ENCODE measurements at regions not wholly inside any gene's neighbourhood (a gene's known extent, or its start where the extent isn't known, plus 50 kb on each side); places are given as distances from the start of the nearest gene placed in this dataset.

- Histone ChIP-seq H3K27ac (ENCODE audit: low read depth in 1 of 3, low read length in 2 of 3) (no peak overlapping the region), H3K4me3 (ENCODE audit: low read depth in 1 of 3, low read length in 3 of 3) (no peak overlapping the region), H3K9me3 (ENCODE audit: control insufficient read depth in 2 of 2, insufficient read depth in 1 of 2, low read depth in 1 of 2, low read length in 1 of 2) (no peaks in the 10 kb centered on the region), H3K27me3 (ENCODE audit: control insufficient read depth in 3 of 3, insufficient read depth in 3 of 3, low read length in 3 of 3) (no peaks in the 10 kb centered on the region), H3K4me1 (ENCODE audit: control insufficient read depth in 3 of 3, insufficient read depth in 2 of 3, low read depth in 1 of 3, low read length in 2 of 3) (no peaks in the 10 kb centered on the region), H3K36me3 (ENCODE audit: control insufficient read depth in 3 of 3, insufficient read depth in 2 of 3, low read depth in 1 of 3, low read length in 3 of 3) (no peaks in the 10 kb centered on the region)
- DNase-seq (no peak), FAIRE-seq (no peak)
- WGBS, 3 donors: 67 to 100% (median 94%) methylated on average over 1 of the region's 1 CpG
These were observed 156.2 kb downstream of the MBL2 start for GRCh38 chr10:52616395-52616764.

- no peak overlapping the region for H3K27ac ChIP-seq (ENCODE audit: low read depth in 1 of 3, low read length in 2 of 3)
- H3K4me3 ChIP-seq (ENCODE audit: low read depth in 1 of 3, low read length in 3 of 3): no peak overlapping the region
- no peaks in the 10 kb centered on the region for H3K4me1 ChIP-seq (ENCODE audit: control insufficient read depth in 3 of 3, insufficient read depth in 2 of 3, low read depth in 1 of 3, low read length in 2 of 3)
- FAIRE-seq (no peak), DNase-seq (no peak)
- H3K27me3 ChIP-seq (ENCODE audit: control insufficient read depth in 3 of 3, insufficient read depth in 3 of 3, low read length in 3 of 3): no peaks in the 10 kb centered on the region
- H3K9me3 ChIP-seq (ENCODE audit: control insufficient read depth in 2 of 2, insufficient read depth in 1 of 2, low read depth in 1 of 2, low read length in 1 of 2): no peaks in the 10 kb centered on the region
- H3K36me3 ChIP-seq (ENCODE audit: control insufficient read depth in 3 of 3, insufficient read depth in 2 of 3, low read depth in 1 of 3, low read length in 3 of 3): no peaks in the 10 kb centered on the region
- WGBS, 3 donors: 68 to 92% (median 73%) methylated on average over 1 of the region's 1 CpG
These were observed 155.2 kb downstream of the MBL2 start for GRCh38 chr10:52617346-52617745.

GRCh38 chr10:52619052-52619451 lies 153.5 kb downstream of the MBL2 start:
- no peak overlapping the region for H3K27ac ChIP-seq (ENCODE audit: low read depth in 1 of 3, low read length in 2 of 3)
- no peaks in the 10 kb centered on the region for H3K9me3 ChIP-seq (ENCODE audit: control insufficient read depth in 2 of 2, insufficient read depth in 1 of 2, low read depth in 1 of 2, low read length in 1 of 2)
- WGBS, 3 donors: 79 to 98% (median 85%) methylated on average over 1 of the region's 1 CpG
- no peaks in the 10 kb centered on the region for H3K27me3 ChIP-seq (ENCODE audit: control insufficient read depth in 3 of 3, insufficient read depth in 3 of 3, low read length in 3 of 3)
- no peaks in the 10 kb centered on the region for H3K4me1 ChIP-seq (ENCODE audit: control insufficient read depth in 3 of 3, insufficient read depth in 2 of 3, low read depth in 1 of 3, low read length in 2 of 3)
- no peaks in the 10 kb centered on the region for H3K36me3 ChIP-seq (ENCODE audit: control insufficient read depth in 3 of 3, insufficient read depth in 2 of 3, low read depth in 1 of 3, low read length in 3 of 3)
- DNase-seq (no peak), FAIRE-seq (no peak)
- H3K4me3 ChIP-seq (ENCODE audit: low read depth in 1 of 3, low read length in 3 of 3): no peak overlapping the region

- DNase-seq (no peak), FAIRE-seq (no peak)
- WGBS, 3 donors: 54 to 66% (median 58%) methylated on average over 2 of the region's 2 CpGs
- no peak overlapping the region for H3K4me3 ChIP-seq (ENCODE audit: low read depth in 1 of 3, low read length in 3 of 3)
- no peaks in the 10 kb centered on the region for H3K9me3 ChIP-seq (ENCODE audit: control insufficient read depth in 2 of 2, insufficient read depth in 1 of 2, low read depth in 1 of 2, low read length in 1 of 2)
- no peaks in the 10 kb centered on the region for H3K4me1 ChIP-seq (ENCODE audit: control insufficient read depth in 3 of 3, insufficient read depth in 2 of 3, low read depth in 1 of 3, low read length in 2 of 3)
- H3K27ac ChIP-seq (ENCODE audit: low read depth in 1 of 3, low read length in 2 of 3): no peak overlapping the region
- no peaks in the 10 kb centered on the region for H3K27me3 ChIP-seq (ENCODE audit: control insufficient read depth in 3 of 3, insufficient read depth in 3 of 3, low read length in 3 of 3)
- H3K36me3 ChIP-seq (ENCODE audit: control insufficient read depth in 3 of 3, insufficient read depth in 2 of 3, low read depth in 1 of 3, low read length in 3 of 3): no peaks in the 10 kb centered on the region
These were observed 150.9 kb downstream of the MBL2 start for GRCh38 chr10:52621635-52622079.

- no peak for FAIRE-seq
- no peaks in the 10 kb centered on the region for H3K36me3 ChIP-seq (ENCODE audit: control insufficient read depth in 3 of 3, insufficient read depth in 2 of 3, low read depth in 1 of 3, low read length in 3 of 3)
- H3K27ac ChIP-seq (ENCODE audit: low read depth in 1 of 3, low read length in 2 of 3): no peak overlapping the region
- 83 to 95% (median 88%) methylated on average over 2 of the region's 2 CpGs for WGBS, 3 donors
- no peaks in the 10 kb centered on the region for H3K9me3 ChIP-seq (ENCODE audit: control insufficient read depth in 2 of 2, insufficient read depth in 1 of 2, low read depth in 1 of 2, low read length in 1 of 2)
- H3K4me3 ChIP-seq (ENCODE audit: low read depth in 1 of 3, low read length in 3 of 3): no peak overlapping the region
- no peaks in the 10 kb centered on the region for H3K4me1 ChIP-seq (ENCODE audit: control insufficient read depth in 3 of 3, insufficient read depth in 2 of 3, low read depth in 1 of 3, low read length in 2 of 3)
- no peak for DNase-seq
- no peaks in the 10 kb centered on the region for H3K27me3 ChIP-seq (ENCODE audit: control insufficient read depth in 3 of 3, insufficient read depth in 3 of 3, low read length in 3 of 3)
These were observed 148.8 kb downstream of the MBL2 start for GRCh38 chr10:52623761-52624160.

GRCh38 chr10:52627279-52627678 lies 145.3 kb downstream of the MBL2 start:
- FAIRE-seq: no peak
- H3K9me3 ChIP-seq (ENCODE audit: control insufficient read depth in 2 of 2, insufficient read depth in 1 of 2, low read depth in 1 of 2, low read length in 1 of 2): no peaks in the 10 kb centered on the region
- no peaks in the 10 kb centered on the region for H3K4me1 ChIP-seq (ENCODE audit: control insufficient read depth in 3 of 3, insufficient read depth in 2 of 3, low read depth in 1 of 3, low read length in 2 of 3)

GRCh38 chr10:52631146-52631545 lies 141.4 kb downstream of the MBL2 start:
- FAIRE-seq (no peak), DNase-seq (no peak)
- Histone ChIP-seq H3K9me3 (ENCODE audit: control insufficient read depth in 2 of 2, insufficient read depth in 1 of 2, low read depth in 1 of 2, low read length in 1 of 2) (no peaks in the 10 kb centered on the region), H3K4me1 (ENCODE audit: control insufficient read depth in 3 of 3, insufficient read depth in 2 of 3, low read depth in 1 of 3, low read length in 2 of 3) (no peaks in the 10 kb centered on the region), H3K36me3 (ENCODE audit: control insufficient read depth in 3 of 3, insufficient read depth in 2 of 3, low read depth in 1 of 3, low read length in 3 of 3) (no peaks in the 10 kb centered on the region), H3K27ac (ENCODE audit: low read depth in 1 of 3, low read length in 2 of 3) (no peak overlapping the region), H3K4me3 (ENCODE audit: low read depth in 1 of 3, low read length in 3 of 3) (no peak overlapping the region), H3K27me3 (ENCODE audit: control insufficient read depth in 3 of 3, insufficient read depth in 3 of 3, low read length in 3 of 3) (no peaks in the 10 kb centered on the region)
- WGBS, 3 donors: 63 to 81% (median 74%) methylated on average over 2 of the region's 2 CpGs

More at GRCh38 chr10:52627279-52627678, 145.3 kb downstream of the MBL2 start:
- no peaks in the 10 kb centered on the region for H3K36me3 ChIP-seq (ENCODE audit: control insufficient read depth in 3 of 3, insufficient read depth in 2 of 3, low read depth in 1 of 3, low read length in 3 of 3)
- H3K27me3 ChIP-seq (ENCODE audit: control insufficient read depth in 3 of 3, insufficient read depth in 3 of 3, low read length in 3 of 3): no peaks in the 10 kb centered on the region
- DNase-seq: no peak
- H3K4me3 ChIP-seq (ENCODE audit: low read depth in 1 of 3, low read length in 3 of 3): no peak overlapping the region
- H3K27ac ChIP-seq (ENCODE audit: low read depth in 1 of 3, low read length in 2 of 3): no peak overlapping the region

- no peak for DNase-seq
These were observed 140.9 kb downstream of the MBL2 start for GRCh38 chr10:52631648-52632047.

GRCh38 chr10:52632591-52632990 lies 140.0 kb downstream of the MBL2 start:
- Histone ChIP-seq H3K4me3 (ENCODE audit: low read depth in 1 of 3, low read length in 3 of 3) (no peak overlapping the region), H3K4me1 (ENCODE audit: control insufficient read depth in 3 of 3, insufficient read depth in 2 of 3, low read depth in 1 of 3, low read length in 2 of 3) (no peaks in the 10 kb centered on the region), H3K9me3 (ENCODE audit: control insufficient read depth in 2 of 2, insufficient read depth in 1 of 2, low read depth in 1 of 2, low read length in 1 of 2) (no peaks in the 10 kb centered on the region), H3K27ac (ENCODE audit: low read depth in 1 of 3, low read length in 2 of 3) (no peak overlapping the region), H3K27me3 (ENCODE audit: control insufficient read depth in 3 of 3, insufficient read depth in 3 of 3, low read length in 3 of 3) (no peaks in the 10 kb centered on the region), H3K36me3 (ENCODE audit: control insufficient read depth in 3 of 3, insufficient read depth in 2 of 3, low read depth in 1 of 3, low read length in 3 of 3) (no peaks in the 10 kb centered on the region)
- WGBS, 3 donors: 42 to 44% (median 43%) methylated on average over 3 of the region's 3 CpGs
- DNase-seq: no peak
- FAIRE-seq: no peak

More at GRCh38 chr10:52631648-52632047, 140.9 kb downstream of the MBL2 start:
- H3K4me1 ChIP-seq (ENCODE audit: control insufficient read depth in 3 of 3, insufficient read depth in 2 of 3, low read depth in 1 of 3, low read length in 2 of 3): no peaks in the 10 kb centered on the region
- no peaks in the 10 kb centered on the region for H3K36me3 ChIP-seq (ENCODE audit: control insufficient read depth in 3 of 3, insufficient read depth in 2 of 3, low read depth in 1 of 3, low read length in 3 of 3)
- no peaks in the 10 kb centered on the region for H3K9me3 ChIP-seq (ENCODE audit: control insufficient read depth in 2 of 2, insufficient read depth in 1 of 2, low read depth in 1 of 2, low read length in 1 of 2)
- no peaks in the 10 kb centered on the region for H3K27me3 ChIP-seq (ENCODE audit: control insufficient read depth in 3 of 3, insufficient read depth in 3 of 3, low read length in 3 of 3)
- FAIRE-seq: no peak
- no peak overlapping the region for H3K4me3 ChIP-seq (ENCODE audit: low read depth in 1 of 3, low read length in 3 of 3)
- no peak overlapping the region for H3K27ac ChIP-seq (ENCODE audit: low read depth in 1 of 3, low read length in 2 of 3)
